Progenitor cell of endocrine pancreas (in vitro differentiated cells): ENCODE measurements at regions not wholly inside any gene's neighbourhood (a gene's known extent, or its start where the extent isn't known, plus 50 kb on each side); places are given as distances from the start of the nearest gene placed in this dataset.

Source experiments
- DNase-seq: peaks from one replicate; pipeline ENCODE4 v3.0.0; 2021; ENCODE audit warnings: low spot score; ENCODE audit not compliant: unreplicated experiment
- H3K27ac Mint-ChIP-seq: 2 replicates; pipeline ENCODE4 v1.8.0; 2021; ENCODE audit warnings: mild to moderate bottlenecking, moderate library complexity, mixed read lengths
- H3K27me3 Mint-ChIP-seq: 2 replicates; pipeline ENCODE4 v1.8.0; 2021; ENCODE audit warnings: mixed read lengths
- H3K36me3 Mint-ChIP-seq: 2 replicates; pipeline ENCODE4 v1.8.0; 2022; ENCODE audit warnings: mixed read lengths; ENCODE audit not compliant: insufficient read depth
- H3K4me1 Mint-ChIP-seq: 2 replicates; pipeline ENCODE4 v1.8.0; 2021; ENCODE audit warnings: low read depth, mixed read lengths
- H3K4me3 Mint-ChIP-seq: 2 replicates; pipeline ENCODE4 v1.8.0; 2021; ENCODE audit warnings: low read depth, mild to moderate bottlenecking, moderate library complexity, mixed read lengths
- H3K9me3 Mint-ChIP-seq: 2 replicates; pipeline ENCODE4 v1.8.0; 2021; ENCODE audit warnings: low read depth, mixed read lengths
- TF ChIP-seq, protein P1 (sequence below): fragments of 200-600 bp; sonication (generic); IDR thresholded peaks from one replicate; pipeline ENCODE4 v1.5.0; 2021; ENCODE audit warnings: antibody characterized with exemption, mild to moderate bottlenecking; ENCODE audit not compliant: unreplicated experiment

- no peak for DNase-seq
- Mint-ChIP-seq H3K9me3 (no peaks in the 10 kb centered on the region), H3K4me1 (peaks cover 2% of the 10 kb centered on the region), H3K36me3 (no peaks in the 10 kb centered on the region), H3K27ac (no peak overlapping the region), H3K4me3 (no peak overlapping the region), H3K27me3 (no peaks in the 10 kb centered on the region)
- TF ChIP-seq, protein P1, sequence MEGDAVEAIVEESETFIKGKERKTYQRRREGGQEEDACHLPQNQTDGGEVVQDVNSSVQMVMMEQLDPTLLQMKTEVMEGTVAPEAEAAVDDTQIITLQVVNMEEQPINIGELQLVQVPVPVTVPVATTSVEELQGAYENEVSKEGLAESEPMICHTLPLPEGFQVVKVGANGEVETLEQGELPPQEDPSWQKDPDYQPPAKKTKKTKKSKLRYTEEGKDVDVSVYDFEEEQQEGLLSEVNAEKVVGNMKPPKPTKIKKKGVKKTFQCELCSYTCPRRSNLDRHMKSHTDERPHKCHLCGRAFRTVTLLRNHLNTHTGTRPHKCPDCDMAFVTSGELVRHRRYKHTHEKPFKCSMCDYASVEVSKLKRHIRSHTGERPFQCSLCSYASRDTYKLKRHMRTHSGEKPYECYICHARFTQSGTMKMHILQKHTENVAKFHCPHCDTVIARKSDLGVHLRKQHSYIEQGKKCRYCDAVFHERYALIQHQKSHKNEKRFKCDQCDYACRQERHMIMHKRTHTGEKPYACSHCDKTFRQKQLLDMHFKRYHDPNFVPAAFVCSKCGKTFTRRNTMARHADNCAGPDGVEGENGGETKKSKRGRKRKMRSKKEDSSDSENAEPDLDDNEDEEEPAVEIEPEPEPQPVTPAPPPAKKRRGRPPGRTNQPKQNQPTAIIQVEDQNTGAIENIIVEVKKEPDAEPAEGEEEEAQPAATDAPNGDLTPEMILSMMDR: no peak
These were observed 194.6 kb upstream of the BCL6 start for GRCh38 chr3:187939891-187940290.

DNA sequence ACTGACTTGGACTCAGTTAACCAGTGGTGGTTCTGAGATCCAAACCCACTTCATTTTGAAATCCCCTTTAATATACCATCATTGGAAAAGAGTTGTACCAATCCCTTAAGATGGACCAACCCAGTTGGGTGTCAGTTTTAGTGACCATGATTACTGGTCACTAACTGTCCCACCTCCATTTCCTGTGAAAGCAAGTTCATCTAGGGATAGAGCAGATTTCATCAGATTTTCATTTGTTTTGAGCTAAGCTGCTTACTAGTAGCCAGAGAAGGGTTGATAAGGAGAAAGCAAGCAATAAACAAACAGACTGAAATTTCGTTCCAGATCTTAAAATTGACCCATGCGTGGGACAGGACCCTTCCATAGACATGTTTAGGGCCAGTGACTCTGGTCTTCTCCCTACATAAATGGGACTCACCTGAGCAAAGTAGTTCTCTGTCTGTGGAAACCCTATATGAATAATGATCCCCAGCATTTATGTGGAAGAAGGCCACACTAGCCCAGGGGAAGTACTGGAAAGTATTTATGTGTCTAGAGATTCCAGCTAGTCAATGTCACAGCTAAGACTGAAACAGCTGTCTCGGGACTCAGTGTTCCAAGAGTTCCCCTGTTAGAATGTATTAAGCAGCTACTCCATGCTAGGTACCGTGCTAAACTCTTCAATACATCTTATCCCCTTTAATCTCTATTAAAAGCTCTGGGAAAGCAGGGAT lies 196.0 kb upstream of the BCL6 start:
- H3K9me3 Mint-ChIP-seq: no peaks in the 10 kb centered on the region
- no peak for DNase-seq
- no peak overlapping the region for H3K27ac Mint-ChIP-seq
- TF ChIP-seq, protein P1: no peak
- H3K4me1 Mint-ChIP-seq: peaks cover 2% of the 10 kb centered on the region
- no peaks in the 10 kb centered on the region for H3K36me3 Mint-ChIP-seq
- H3K4me3 Mint-ChIP-seq: no peak overlapping the region
- H3K27me3 Mint-ChIP-seq: peaks cover 3% of the 10 kb centered on the region

DNA sequence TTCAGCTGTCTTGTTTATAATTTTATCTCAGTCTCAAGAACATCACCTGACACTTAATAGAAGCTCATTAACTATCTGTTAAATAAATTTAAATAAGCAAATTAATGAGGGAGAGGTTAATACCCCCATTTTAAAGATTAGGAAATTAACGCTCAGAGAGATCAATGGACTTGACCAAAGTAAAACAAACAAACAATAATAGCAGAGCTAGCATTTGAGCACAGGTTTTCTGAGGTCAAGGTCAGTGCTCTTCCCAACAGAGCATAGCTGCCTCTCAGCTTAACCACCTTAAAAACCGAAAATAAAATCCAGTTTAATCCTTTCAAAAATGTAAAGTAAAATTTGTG lies 196.6 kb upstream of the BCL6 start:
- H3K27ac Mint-ChIP-seq: no peak overlapping the region
- peaks cover 2% of the 10 kb centered on the region for H3K4me1 Mint-ChIP-seq
- no peaks in the 10 kb centered on the region for H3K9me3 Mint-ChIP-seq
- peaks cover 6% of the 10 kb centered on the region for H3K27me3 Mint-ChIP-seq
- H3K4me3 Mint-ChIP-seq: no peak overlapping the region
- TF ChIP-seq, protein P1: no peak
- DNase-seq: no peak
- no peaks in the 10 kb centered on the region for H3K36me3 Mint-ChIP-seq

- no peak for DNase-seq
- TF ChIP-seq, protein P1: no peak
- Mint-ChIP-seq H3K27me3 (peaks cover 9% of the 10 kb centered on the region), H3K36me3 (no peaks in the 10 kb centered on the region), H3K9me3 (no peaks in the 10 kb centered on the region), H3K4me3 (no peak overlapping the region), H3K4me1 (no peaks in the 10 kb centered on the region), H3K27ac (no peak overlapping the region)
These were observed 197.5 kb upstream of the BCL6 start for GRCh38 chr3:187942658-187943241.

DNA sequence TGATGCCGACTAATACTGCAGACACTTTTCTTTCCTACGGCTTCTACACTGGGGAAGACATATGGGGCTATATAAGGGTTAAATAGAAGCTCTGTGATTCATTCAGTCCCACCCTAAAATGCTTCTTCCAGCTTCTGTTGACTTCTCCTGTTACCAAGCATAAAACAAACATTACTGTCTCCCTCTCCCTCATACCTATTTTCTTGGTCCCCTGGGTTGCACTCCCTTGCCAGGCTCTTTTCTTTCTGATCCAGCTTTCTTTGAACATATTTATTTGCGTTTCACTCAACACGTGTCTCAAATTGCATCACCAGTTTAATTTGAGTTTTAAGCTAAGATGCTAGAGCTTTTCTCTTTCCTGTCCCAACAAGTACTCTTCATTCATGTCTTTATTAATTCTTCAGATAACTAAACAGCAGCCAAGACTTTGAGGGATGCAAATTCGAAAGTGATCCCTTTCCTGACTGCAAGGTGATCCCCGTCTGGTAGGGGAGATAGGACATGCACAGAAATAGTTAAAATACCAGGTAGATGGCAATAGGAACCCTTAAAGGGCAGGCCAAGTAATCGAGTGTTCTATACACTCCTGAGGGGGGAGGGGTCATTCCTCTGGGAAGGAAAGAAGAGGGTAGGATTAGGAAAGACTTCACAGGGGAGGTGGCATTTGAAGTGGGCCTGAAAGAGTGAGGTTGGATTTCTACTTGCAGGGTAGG lies 198.6 kb upstream of the BCL6 start:
- no peak for DNase-seq
- TF ChIP-seq, protein P1: no peak
- Mint-ChIP-seq H3K9me3 (no peaks in the 10 kb centered on the region), H3K27me3 (peaks cover 9% of the 10 kb centered on the region), H3K4me3 (no peak overlapping the region), H3K27ac (no peak overlapping the region), H3K36me3 (no peaks in the 10 kb centered on the region), H3K4me1 (no peaks in the 10 kb centered on the region)
